Peyer's patch (tissue), 4 donors: ENCODE measurements at regions not wholly inside any gene's neighbourhood (a gene's known extent, or its start where the extent isn't known, plus 50 kb on each side); places are given as distances from the start of the nearest gene placed in this dataset.

Experiments
- DNase-seq, 3 donors: peaks; one replicate each; pipeline ENCODE4 v3.0.0-alpha.2; 2017 to 2019
- H3K27ac ChIP-seq, 4 donors: fragments of 200-600 bp; sonication (generic); one replicate each; pipeline ENCODE4 v1.5.1; 2016 to 2019
- H3K27me3 ChIP-seq, 2 donors: fragments of 200-600 bp; sonication (generic); one replicate each; pipeline ENCODE4 v1.5.1; 2019
- H3K36me3 ChIP-seq, 3 donors: fragments of 200-600 bp; sonication (generic); one replicate each; pipeline ENCODE4 v1.5.1; 2016 to 2019
- H3K4me1 ChIP-seq, 4 donors: fragments of 200-600 bp; sonication (generic); one replicate each; pipeline ENCODE4 v1.5.1; 2016 to 2019
- H3K4me3 ChIP-seq, 4 donors: fragments of 200-600 bp; sonication (generic); 1 replicate in 3 of 4; 2 replicates in 1 of 4; pipeline ENCODE4 v1.5.1; 2016 to 2019; ENCODE audit warnings: mild to moderate bottlenecking in 1 of 4
- H3K9me3 ChIP-seq, 4 donors: fragments of 200-600 bp; sonication (generic); one replicate each; pipeline ENCODE4 v1.5.1; 2016 to 2019; ENCODE audit warnings: mild to moderate bottlenecking in 1 of 4
- CTCF ChIP-seq, 6 experiments: fragments of 450-650 bp in 4 of 6; fragments of 200-600 bp in 2 of 6; sonication (generic) in 1 of 6; IDR thresholded peaks; one replicate each; pipeline ENCODE4 v1.5.1; 2017 to 2019; ENCODE audit warnings: antibody characterized with exemption in 6 of 6, mild to moderate bottlenecking in 3 of 6, moderate library complexity in 1 of 6
- POLR2A ChIP-seq, 2 donors: fragments of 450-650 bp; IDR thresholded peaks; one replicate each; pipeline ENCODE4 v1.5.1; 2017; ENCODE audit warnings: antibody characterized with exemption in 2 of 2, mild to moderate bottlenecking in 2 of 2, moderate library complexity in 2 of 2

- TF ChIP-seq CTCF (IDR thresholded peaks at IDR 0.05) = no peak
- no peak for TF ChIP-seq POLR2A (IDR thresholded peaks at IDR 0.05)
- Histone ChIP-seq H3K27ac (no peak overlapping the region), H3K36me3 (no peaks in the 10 kb centered on the region), H3K4me3 (no peak overlapping the region), H3K9me3 (no peaks in the 10 kb centered on the region), H3K4me1 (no peaks in the 10 kb centered on the region), H3K27me3 (no peaks in the 10 kb centered on the region)
- no peak for DNase-seq
Measured at GRCh38 chr3:162742159-162742717, 1245.6 kb downstream of the OTOL1 start.

DNA sequence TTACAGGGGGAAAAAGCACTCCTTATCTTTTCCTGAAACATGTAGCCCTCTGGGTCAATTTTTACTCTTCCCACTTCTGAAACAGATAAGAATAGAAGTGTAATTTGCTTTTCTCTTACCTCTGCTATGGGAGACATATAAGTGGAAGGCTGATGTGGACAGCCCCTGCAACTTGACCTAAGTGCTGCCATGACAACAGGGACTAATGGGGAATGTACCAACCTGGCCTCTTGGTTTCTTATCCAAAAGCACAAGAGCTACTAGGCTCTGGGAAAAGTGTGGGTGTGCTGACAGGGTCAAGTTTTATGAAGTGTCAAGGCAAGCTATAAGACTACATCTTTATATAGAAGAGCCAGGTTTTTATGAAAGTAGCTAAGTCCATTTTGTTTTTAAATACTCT lies 1246.5 kb downstream of the OTOL1 start:
- TF ChIP-seq CTCF (IDR thresholded peaks at IDR 0.05) = no peak
- TF ChIP-seq POLR2A (IDR thresholded peaks at IDR 0.05) = no peak
- no peak overlapping the region for H3K27ac ChIP-seq

GRCh38 chr3:162760789-162761188 lies 1264.2 kb downstream of the OTOL1 start:
- Histone ChIP-seq H3K27me3 (no peaks in the 10 kb centered on the region), H3K4me1 (no peaks in the 10 kb centered on the region), H3K36me3 (no peaks in the 10 kb centered on the region), H3K27ac (no peak overlapping the region), H3K4me3 (no peak overlapping the region), H3K9me3 (no peaks in the 10 kb centered on the region)
- TF ChIP-seq CTCF (IDR thresholded peaks at IDR 0.05) = no peak
- no peak for TF ChIP-seq POLR2A (IDR thresholded peaks at IDR 0.05)
- no peak for DNase-seq

More for the DNA sequence above, 1246.5 kb downstream of the OTOL1 start:
- Histone ChIP-seq H3K9me3 (no peaks in the 10 kb centered on the region), H3K27me3 (no peaks in the 10 kb centered on the region), H3K4me3 (no peak overlapping the region), H3K36me3 (no peaks in the 10 kb centered on the region), H3K4me1 (no peaks in the 10 kb centered on the region)
- DNase-seq = no peak

DNA sequence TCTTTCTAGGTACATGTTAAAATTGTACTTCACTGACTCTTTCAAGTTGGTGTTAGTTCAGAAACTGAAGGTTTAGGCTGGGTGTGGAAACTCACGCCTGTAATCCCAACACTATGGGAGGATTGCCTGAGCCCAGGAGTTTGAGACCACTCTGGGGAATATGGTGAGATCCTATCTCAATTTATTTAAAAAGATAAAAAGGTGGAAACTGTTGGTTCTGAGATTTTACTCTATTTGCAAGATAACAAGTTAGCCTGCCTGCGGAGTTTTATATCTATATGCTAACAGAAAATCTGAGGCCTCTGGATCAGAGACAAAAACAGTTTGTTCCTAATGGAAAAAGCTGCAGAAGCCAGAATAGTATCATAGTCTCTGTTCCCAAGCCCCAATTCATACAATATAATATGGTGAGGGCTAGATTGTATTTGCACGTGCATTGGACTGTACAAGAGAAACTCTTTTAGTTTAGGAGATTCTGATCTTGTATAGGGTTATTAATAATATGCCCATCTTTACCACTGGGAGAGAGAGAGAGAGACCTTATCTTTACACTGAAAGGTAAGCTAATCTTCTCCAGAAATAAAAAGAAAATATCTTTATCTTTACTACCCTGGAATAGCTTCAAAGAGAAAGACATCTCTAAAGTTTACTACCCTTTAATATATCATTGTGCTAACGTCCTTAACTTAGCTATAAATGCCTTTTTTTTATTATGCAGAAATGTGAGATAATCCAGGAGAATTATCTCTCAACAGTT lies 1267.6 kb downstream of the OTOL1 start:
- no peak overlapping the region for H3K27ac ChIP-seq
- no peaks in the 10 kb centered on the region for H3K9me3 ChIP-seq
- H3K4me1 ChIP-seq = no peaks in the 10 kb centered on the region
- no peak for DNase-seq
- TF ChIP-seq CTCF (IDR thresholded peaks at IDR 0.05) (no peak), POLR2A (IDR thresholded peaks at IDR 0.05) (no peak)
- H3K27me3 ChIP-seq = no peaks in the 10 kb centered on the region
- no peak overlapping the region for H3K4me3 ChIP-seq
- no peaks in the 10 kb centered on the region for H3K36me3 ChIP-seq

- no peaks in the 10 kb centered on the region for H3K4me1 ChIP-seq
- no peaks in the 10 kb centered on the region for H3K36me3 ChIP-seq
- no peaks in the 10 kb centered on the region for H3K9me3 ChIP-seq
- H3K27me3 ChIP-seq = no peaks in the 10 kb centered on the region
- no peak overlapping the region for H3K27ac ChIP-seq
- no peak for DNase-seq
- H3K4me3 ChIP-seq = no peak overlapping the region
- TF ChIP-seq POLR2A (IDR thresholded peaks at IDR 0.05) (no peak), CTCF (IDR thresholded peaks at IDR 0.05) (no peak)
Measured at GRCh38 chr3:162764808-162765071, 1268.1 kb downstream of the OTOL1 start.
